H9 (cell line): ENCODE measurements at regions not wholly inside any gene's neighbourhood (a gene's known extent, or its start where the extent isn't known, plus 50 kb on each side); places are given as distances from the start of the nearest gene placed in this dataset.

Experiments
- DNase-seq: peaks from one replicate; pipeline ENCODE4 v3.0.0-alpha.2; 2017
- H2AFZ ChIP-seq: one replicate; pipeline ENCODE4 v1.6.1; 2013; ENCODE audit warnings: mild to moderate bottlenecking, low read length, control low read depth, moderate library complexity
- H2AK5ac ChIP-seq: 2 replicates; pipeline ENCODE4 v1.6.1; 2013; ENCODE audit warnings: low read length, control low read depth, mixed read lengths; ENCODE audit not compliant: insufficient read length
- H2BK120ac ChIP-seq: one replicate; pipeline ENCODE4 v1.6.1; 2013; ENCODE audit warnings: low read depth, mild to moderate bottlenecking, low read length, control low read depth, inconsistent platforms; ENCODE audit not compliant: poor library complexity, severe bottlenecking
- H2BK12ac ChIP-seq: 2 replicates; pipeline ENCODE4 v1.6.1; 2013; ENCODE audit warnings: low read length, control low read depth, mixed read lengths, low read depth; ENCODE audit not compliant: insufficient read length
- H2BK15ac ChIP-seq: 2 replicates; pipeline ENCODE4 v1.6.1; 2013; ENCODE audit warnings: low read depth, low read length, control low read depth
- H2BK20ac ChIP-seq: one replicate; pipeline ENCODE4 v1.6.1; 2013; ENCODE audit warnings: low read depth, mild to moderate bottlenecking, low read length, control low read depth, inconsistent platforms; ENCODE audit not compliant: poor library complexity, severe bottlenecking
- H2BK5ac ChIP-seq: 2 replicates; pipeline ENCODE4 v1.6.1; 2013; ENCODE audit warnings: low read length, control low read depth, mixed read lengths; ENCODE audit not compliant: insufficient read length
- H3K14ac ChIP-seq: 2 replicates; pipeline ENCODE4 v1.6.1; 2013; ENCODE audit warnings: low read length, control low read depth; ENCODE audit not compliant: insufficient read depth
- H3K18ac ChIP-seq: 2 replicates; pipeline ENCODE4 v1.6.1; 2013; ENCODE audit warnings: low read depth, mild to moderate bottlenecking, mixed read lengths, low read length, control low read depth; ENCODE audit not compliant: insufficient read length
- H3K23ac ChIP-seq: 2 replicates; pipeline ENCODE4 v1.6.1; 2013; ENCODE audit warnings: low read length, control low read depth, mixed read lengths, low read depth; ENCODE audit not compliant: insufficient read length
- H3K23me2 ChIP-seq: 2 replicates; pipeline ENCODE4 v1.6.1; 2013; ENCODE audit warnings: low read depth, mild to moderate bottlenecking, mixed read lengths, low read length, control low read depth; ENCODE audit not compliant: insufficient read length, poor library complexity, severe bottlenecking
- H3K27ac ChIP-seq: 2 replicates; pipeline ENCODE4 v1.5.1; 2013; ENCODE audit warnings: low read length, control low read depth, mixed read lengths, low read depth; ENCODE audit not compliant: insufficient read length
- H3K27me3 ChIP-seq: 2 replicates; pipeline ENCODE4 v1.6.1; 2013; ENCODE audit warnings: low read length, control low read depth, inconsistent platforms; ENCODE audit not compliant: insufficient read depth
- H3K4ac ChIP-seq: 2 replicates; pipeline ENCODE4 v1.6.1; 2013; ENCODE audit warnings: low read depth, mild to moderate bottlenecking, control low read depth, inconsistent platforms, low read length, moderate library complexity
- H3K4me1 ChIP-seq: 2 replicates; pipeline ENCODE4 v1.6.1; 2013; ENCODE audit warnings: low read length, control low read depth, inconsistent platforms; ENCODE audit not compliant: insufficient read depth
- H3K4me2 ChIP-seq: 2 replicates; pipeline ENCODE4 v1.6.1; 2013; ENCODE audit warnings: low read length, control low read depth, mixed read lengths; ENCODE audit not compliant: insufficient read length, insufficient read depth
- H3K56ac ChIP-seq: 2 replicates; pipeline ENCODE4 v1.6.1; 2013; ENCODE audit warnings: low read depth, mild to moderate bottlenecking, mixed read lengths, low read length, control low read depth; ENCODE audit not compliant: insufficient read length
- H3K79me1 ChIP-seq: 2 replicates; pipeline ENCODE4 v1.6.1; 2013; ENCODE audit warnings: low read depth, mild to moderate bottlenecking, moderate library complexity, low read length, control low read depth, inconsistent platforms; ENCODE audit not compliant: insufficient read depth, poor library complexity, severe bottlenecking
- H3K79me2 ChIP-seq: 2 replicates; pipeline ENCODE4 v1.6.1; 2013; ENCODE audit warnings: low read length, control low read depth, inconsistent platforms; ENCODE audit not compliant: insufficient read depth
- H3K9ac ChIP-seq: 2 replicates; pipeline ENCODE4 v1.6.1; 2013; ENCODE audit warnings: low read length, control low read depth, mixed read lengths; ENCODE audit not compliant: insufficient read length; ENCODE audit errors: extremely low read depth
- H3K9me3 ChIP-seq: one replicate; pipeline ENCODE4 v1.6.1; 2013; ENCODE audit warnings: low read depth, low read length, inconsistent platforms; ENCODE audit not compliant: control insufficient read depth
- H3T11ph ChIP-seq: one replicate; pipeline ENCODE4 v1.6.1; 2013; ENCODE audit warnings: mild to moderate bottlenecking, low read length, control low read depth, inconsistent platforms
- H4K20me1 ChIP-seq: one replicate; pipeline ENCODE4 v1.6.1; 2013; ENCODE audit not compliant: control insufficient read depth, insufficient read length, insufficient read depth
- H4K5ac ChIP-seq: 2 replicates; pipeline ENCODE4 v1.6.1; 2013; ENCODE audit warnings: low read depth, mild to moderate bottlenecking, mixed read lengths, low read length, control low read depth; ENCODE audit not compliant: insufficient read length
- H4K8ac ChIP-seq: replicated peaks from 2 replicates; pipeline ENCODE4 v1.6.1; 2013; ENCODE audit warnings: low read length, control low read depth, mixed read lengths, low read depth; ENCODE audit not compliant: insufficient read length
- H4K91ac ChIP-seq: 2 replicates; pipeline ENCODE4 v1.6.1; 2013; ENCODE audit warnings: low read depth, mild to moderate bottlenecking, moderate library complexity, mixed read lengths, low read length, control low read depth; ENCODE audit not compliant: insufficient read length
- H3K27ac Mint-ChIP-seq, 3 experiments: 2 replicates in 2 of 3; 3 replicates in 1 of 3; pipeline ENCODE4 v1.8.0; 2020 to 2021; ENCODE audit warnings: mixed read lengths in 3 of 3, mild to moderate bottlenecking in 1 of 3, moderate library complexity in 1 of 3
- H3K27me3 Mint-ChIP-seq: 2 replicates; pipeline ENCODE4 v1.8.0; 2021; ENCODE audit warnings: low read depth, mild to moderate bottlenecking, moderate library complexity, mixed read lengths
- H3K36me3 Mint-ChIP-seq, 3 experiments: 2 replicates in 2 of 3; 3 replicates in 1 of 3; pipeline ENCODE4 v1.8.0; 2020 to 2021; ENCODE audit warnings: low read depth in 3 of 3, mixed read lengths in 3 of 3; ENCODE audit not compliant: insufficient read depth in 1 of 3
- H3K4me1 Mint-ChIP-seq, 2 experiments: 2 replicates each; pipeline ENCODE4 v1.8.0; 2020; ENCODE audit warnings: mixed read lengths in 2 of 2
- H3K4me3 Mint-ChIP-seq, 2 experiments: 2 replicates in 1 of 2; 3 replicates in 1 of 2; pipeline ENCODE4 v1.8.0; 2020 to 2021; ENCODE audit warnings: mild to moderate bottlenecking in 2 of 2, mixed read lengths in 2 of 2, moderate library complexity in 1 of 2
- H3K9me3 Mint-ChIP-seq, 2 experiments: 2 replicates in 1 of 2; 3 replicates in 1 of 2; pipeline ENCODE4 v1.8.0; 2020; ENCODE audit warnings: mild to moderate bottlenecking in 2 of 2, mixed read lengths in 2 of 2, moderate library complexity in 1 of 2
- WGBS: extraction: QIAGEN DNeasy Blood & Tissue Kit; methylation state at CpG from one replicate; pipeline ENCODE4 v1.1.7; 2013; ENCODE audit warnings: missing lambda C conversion rate, low lambda C conversion rate, mixed read lengths; ENCODE audit not compliant: insufficient read length; ENCODE audit errors: extremely low coverage; 5-methylcytosine and 5-hydroxymethylcytosine counted together
- TF ChIP-seq, protein P1 (sequence below): fragments of 200-600 bp; sonication (generic); conservative IDR thresholded peaks from 3 replicates; pipeline ENCODE4 v1.8.0; 2021; ENCODE audit warnings: antibody characterized with exemption, mild to moderate bottlenecking

DNA sequence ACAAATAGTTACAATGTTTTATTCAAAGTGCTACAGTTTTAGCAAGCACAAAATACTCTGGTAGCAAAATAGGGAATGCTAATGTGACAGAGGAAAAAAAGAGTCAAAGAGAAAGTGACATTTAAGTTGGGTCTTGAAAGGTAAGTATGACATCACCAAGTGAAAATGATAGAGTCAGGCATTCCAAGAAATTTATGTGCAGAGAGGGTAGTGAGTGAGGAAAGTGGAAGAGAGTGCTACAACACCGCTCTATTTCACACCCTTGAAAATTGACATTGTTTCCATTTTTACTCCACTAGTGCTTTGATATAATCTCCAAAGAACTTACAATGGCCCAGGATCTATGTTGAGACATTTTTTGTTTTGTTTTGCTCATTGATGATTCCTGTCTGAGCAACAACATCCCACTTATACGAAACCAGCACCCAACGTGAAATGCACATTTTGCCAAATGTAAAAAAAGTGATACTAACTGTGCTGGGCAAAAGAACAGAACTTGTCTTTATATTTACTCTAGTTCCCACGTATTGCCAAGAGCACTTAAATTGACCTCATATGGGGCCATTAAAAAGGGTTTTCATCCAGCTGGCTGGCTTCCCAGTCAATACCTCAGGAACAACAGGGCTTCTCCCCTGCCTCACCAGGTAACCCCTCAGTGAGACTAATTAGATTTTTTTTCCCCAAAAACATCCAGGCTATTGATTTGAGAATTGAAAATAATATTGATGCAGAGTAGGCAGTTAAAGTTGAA, 206.3 kb upstream of the NR5A2 start:
- Mint-ChIP-seq H3K4me3 (no peak overlapping the region), H3K36me3 (0 out of 7 replicates have a peak, but pooled peaks cover 0 to 3% (median 0%) of the 10 kb centered on the region in 3 experiments), H3K4me1 (peaks cover 8 to 9% of the 10 kb centered on the region in 2 experiments), H3K9me3 (peaks cover 2 to 4% of the 10 kb centered on the region in 2 experiments; a peak in 3 of 5 replicates), H3K27me3 (no peaks in the 10 kb centered on the region), H3K27ac (no peak overlapping the region)
- Histone ChIP-seq H3K9ac (no peak overlapping the region), H3K4me1 (no peaks in the 10 kb centered on the region), H3K27ac (no peak overlapping the region), H3K23ac (no peak overlapping the region), H3K27me3 (no peaks in the 10 kb centered on the region), H2BK120ac (no peak overlapping the region), H2BK20ac (no peak overlapping the region), H3K14ac (no peak overlapping the region), H3K56ac (no peak overlapping the region), H2BK5ac (no peak overlapping the region), H3K4me2 (no peak overlapping the region), H3K4ac (no peak overlapping the region), H4K20me1 (no peaks in the 10 kb centered on the region), H4K5ac (no peak overlapping the region), H2BK12ac (no peak overlapping the region), H2AK5ac (no peak overlapping the region), H2BK15ac (no peak overlapping the region), H3K23me2 (no peaks in the 10 kb centered on the region), H3K9me3 (no peaks in the 10 kb centered on the region), H2AFZ (no peak overlapping the region), H3T11ph (no peak overlapping the region), H3K79me2 (no peaks in the 10 kb centered on the region; the same call in 1 of the 2 replicates), H4K91ac (no peak overlapping the region), H3K79me1 (no peaks in the 10 kb centered on the region), H3K18ac (no peak overlapping the region), H4K8ac (no peak overlapping the region)
- DNase-seq, result no peak
- TF ChIP-seq, protein P1, sequence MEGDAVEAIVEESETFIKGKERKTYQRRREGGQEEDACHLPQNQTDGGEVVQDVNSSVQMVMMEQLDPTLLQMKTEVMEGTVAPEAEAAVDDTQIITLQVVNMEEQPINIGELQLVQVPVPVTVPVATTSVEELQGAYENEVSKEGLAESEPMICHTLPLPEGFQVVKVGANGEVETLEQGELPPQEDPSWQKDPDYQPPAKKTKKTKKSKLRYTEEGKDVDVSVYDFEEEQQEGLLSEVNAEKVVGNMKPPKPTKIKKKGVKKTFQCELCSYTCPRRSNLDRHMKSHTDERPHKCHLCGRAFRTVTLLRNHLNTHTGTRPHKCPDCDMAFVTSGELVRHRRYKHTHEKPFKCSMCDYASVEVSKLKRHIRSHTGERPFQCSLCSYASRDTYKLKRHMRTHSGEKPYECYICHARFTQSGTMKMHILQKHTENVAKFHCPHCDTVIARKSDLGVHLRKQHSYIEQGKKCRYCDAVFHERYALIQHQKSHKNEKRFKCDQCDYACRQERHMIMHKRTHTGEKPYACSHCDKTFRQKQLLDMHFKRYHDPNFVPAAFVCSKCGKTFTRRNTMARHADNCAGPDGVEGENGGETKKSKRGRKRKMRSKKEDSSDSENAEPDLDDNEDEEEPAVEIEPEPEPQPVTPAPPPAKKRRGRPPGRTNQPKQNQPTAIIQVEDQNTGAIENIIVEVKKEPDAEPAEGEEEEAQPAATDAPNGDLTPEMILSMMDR, result no peak
- no CpG with 5 or more reads among the region's 4 CpGs for WGBS
